ENCODE measurements at regions not wholly inside any gene's neighbourhood (a gene's known extent, or its start where the extent isn't known, plus 50 kb on each side); places are given as distances from the start of the nearest gene placed in this dataset.

- no peak for TF ChIP-seq CTCF (IDR thresholded peaks at IDR 0.05)
- no peak for TF ChIP-seq POLR2A (IDR thresholded peaks at IDR 0.05)
These were observed 1181.6 kb upstream of the CELF4 start for GRCh38 chr18:38747153-38747552.
